Sigmoid colon (tissue), 6 donors: ENCODE measurements at regions not wholly inside any gene's neighbourhood (a gene's known extent, or its start where the extent isn't known, plus 50 kb on each side); places are given as distances from the start of the nearest gene placed in this dataset.
"Not testable (repeated sequence)": the region's sequence is repeated elsewhere in the genome, so short reads cannot be mapped to it uniquely, and the experiment has no call there.

Experiments
- DNase-seq: peaks from one replicate; pipeline ENCODE4 v3.0.0-alpha.2; 2019
- H3K27ac ChIP-seq, 4 donors: fragments of 200-600 bp; sonication (generic); one replicate each; pipeline ENCODE4 v1.5.1; 2016 to 2019; ENCODE audit warnings: mild to moderate bottlenecking in 1 of 4
- H3K27me3 ChIP-seq, 3 donors: fragments of 200-600 bp; sonication (generic); one replicate each; pipeline ENCODE4 v1.5.1; 2019; ENCODE audit warnings: mild to moderate bottlenecking in 1 of 3
- H3K36me3 ChIP-seq, 4 donors: fragments of 200-600 bp; sonication (generic); one replicate each; pipeline ENCODE4 v1.5.1; 2016 to 2019
- H3K4me1 ChIP-seq, 4 donors: fragments of 200-600 bp; sonication (generic); one replicate each; pipeline ENCODE4 v1.5.1; 2017 to 2019
- H3K4me3 ChIP-seq, 4 donors: fragments of 200-600 bp; sonication (generic); one replicate each; pipeline ENCODE4 v1.5.1; 2017 to 2019; ENCODE audit warnings: mild to moderate bottlenecking in 2 of 4, moderate library complexity in 1 of 4
- H3K9me3 ChIP-seq, 4 donors: fragments of 200-600 bp in 3 of 4; sonication (generic) in 3 of 4; one replicate each; pipeline versions ENCODE4 v1.5.1 to v1.6.1; 2013 to 2019
- CTCF ChIP-seq, 4 experiments: fragments of 450-650 bp in 3 of 4; fragments of 200-600 bp in 1 of 4; IDR thresholded peaks; one replicate each; pipeline ENCODE4 v1.5.1; 2016 to 2019; ENCODE audit warnings: antibody characterized with exemption in 4 of 4, mild to moderate bottlenecking in 3 of 4, moderate library complexity in 2 of 4
- EP300 ChIP-seq, 4 donors: sonication (generic); formaldehyde crosslinking; IDR thresholded peaks; one replicate each; pipeline ENCODE4 v1.6.1; 2017; ENCODE audit warnings: antibody characterized with exemption in 4 of 4
- POLR2A ChIP-seq, 2 donors: fragments of 450-650 bp; IDR thresholded peaks; one replicate each; pipeline ENCODE4 v1.6.1; 2016; ENCODE audit warnings: antibody characterized with exemption in 2 of 2, mild to moderate bottlenecking in 2 of 2, moderate library complexity in 2 of 2
- POLR2AphosphoS5 ChIP-seq, 4 donors: sonication (generic); formaldehyde crosslinking; IDR thresholded peaks; one replicate each; pipeline ENCODE4 v1.6.1; 2017; ENCODE audit warnings: antibody characterized with exemption in 4 of 4
- WGBS, 2 donors: extraction: QIAGEN DNeasy Blood & Tissue Kit; methylation state at CpG; one replicate each; pipeline ENCODE4 v1.1.7; 2013; 5-methylcytosine and 5-hydroxymethylcytosine counted together
- intact Hi-C: fragments of 100-400 bp; cut with DNase I; formaldehyde crosslinking; loops from one replicate; pipeline ENCODE4 v1.15.1; 2023
- donor health status: healthy with polysubstance abuse.
- donor health status: healthy.

- WGBS, 2 donors = 91 to 92% methylated on average over 2 of the region's 2 CpGs
- Histone ChIP-seq H3K27me3 (no peaks in the 10 kb centered on the region), H3K27ac (no peak overlapping the region), H3K4me3 (no peak overlapping the region), H3K4me1 (no peaks in the 10 kb centered on the region), H3K36me3 (no peaks in the 10 kb centered on the region), H3K9me3 (peaks cover 0 to 4% (median 2%) of the 10 kb centered on the region in 4 donors)
- intact Hi-C loops = no loop called here
- TF ChIP-seq CTCF (IDR thresholded peaks at IDR 0.05) = no peak
- TF ChIP-seq EP300 (IDR thresholded peaks at IDR 0.05) = no peak
- TF ChIP-seq POLR2AphosphoS5 (IDR thresholded peaks at IDR 0.05) = no peak
- no peak for TF ChIP-seq POLR2A (IDR thresholded peaks at IDR 0.05)
- DNase-seq = no peak
Observed at GRCh38 chr5:67752357-67752708, 463.2 kb upstream of the PIK3R1 start.

- Histone ChIP-seq H3K27me3 (no peaks in the 10 kb centered on the region), H3K4me3 (no peak overlapping the region), H3K36me3 (no peaks in the 10 kb centered on the region), H3K27ac (no peak overlapping the region), H3K4me1 (no peaks in the 10 kb centered on the region), H3K9me3 (peaks cover 0 to 3% (median 0%) of the 10 kb centered on the region in 4 donors)
- no peak for DNase-seq
- no peak for TF ChIP-seq CTCF (IDR thresholded peaks at IDR 0.05)
- no peak for TF ChIP-seq POLR2AphosphoS5 (IDR thresholded peaks at IDR 0.05)
- TF ChIP-seq EP300 (IDR thresholded peaks at IDR 0.05) = no peak
- TF ChIP-seq POLR2A (IDR thresholded peaks at IDR 0.05) = no peak
- intact Hi-C loops = no loop called here
- WGBS, 2 donors = 42 to 57% methylated on average over 1 of the region's 1 CpG
Observed at GRCh38 chr5:67748165-67748690, 467.3 kb upstream of the PIK3R1 start.

GRCh38 chr5:67747096-67747495 lies 468.5 kb upstream of the PIK3R1 start:
- Histone ChIP-seq H3K36me3 (no peaks in the 10 kb centered on the region), H3K4me3 (no peak overlapping the region), H3K27ac (no peak overlapping the region), H3K27me3 (no peaks in the 10 kb centered on the region), H3K4me1 (no peaks in the 10 kb centered on the region), H3K9me3 (no peaks in the 10 kb centered on the region)
- TF ChIP-seq CTCF (IDR thresholded peaks at IDR 0.05) (no peak), EP300 (IDR thresholded peaks at IDR 0.05) (no peak), POLR2A (IDR thresholded peaks at IDR 0.05) (no peak), POLR2AphosphoS5 (IDR thresholded peaks at IDR 0.05) (no peak)
- no peak for DNase-seq
- intact Hi-C loops = no loop called here
- 84 to 89% methylated on average over 1 of the region's 1 CpG for WGBS, 2 donors

- H3K4me3 ChIP-seq, H3K36me3 ChIP-seq, intact Hi-C loops, H3K27ac ChIP-seq, DNase-seq, H3K9me3 ChIP-seq, H3K27me3 ChIP-seq, H3K4me1 ChIP-seq: not testable (repeated sequence)
- WGBS, 2 donors = 96 to 97% methylated on average over 9 of the region's 9 CpGs
Observed at GRCh38 chr5:67746608-67747007, 468.9 kb upstream of the PIK3R1 start.

GRCh38 chr5:67746103-67746502 lies 469.5 kb upstream of the PIK3R1 start:
- Histone ChIP-seq H3K27me3 (no peaks in the 10 kb centered on the region), H3K27ac (no peak overlapping the region), H3K4me1 (no peaks in the 10 kb centered on the region), H3K36me3 (no peaks in the 10 kb centered on the region), H3K9me3 (no peaks in the 10 kb centered on the region), H3K4me3 (no peak overlapping the region)
- intact Hi-C loops = no loop called here
- DNase-seq = no peak
- WGBS, 2 donors = 93 to 96% methylated on average over 2 of the region's 2 CpGs
- TF ChIP-seq CTCF (IDR thresholded peaks at IDR 0.05) (no peak), EP300 (IDR thresholded peaks at IDR 0.05) (no peak), POLR2AphosphoS5 (IDR thresholded peaks at IDR 0.05) (no peak), POLR2A (IDR thresholded peaks at IDR 0.05) (no peak)
